ENCODE measurements at regions not wholly inside any gene's neighbourhood (a gene's known extent, or its start where the extent isn't known, plus 50 kb on each side); places are given as distances from the start of the nearest gene placed in this dataset.

DNA sequence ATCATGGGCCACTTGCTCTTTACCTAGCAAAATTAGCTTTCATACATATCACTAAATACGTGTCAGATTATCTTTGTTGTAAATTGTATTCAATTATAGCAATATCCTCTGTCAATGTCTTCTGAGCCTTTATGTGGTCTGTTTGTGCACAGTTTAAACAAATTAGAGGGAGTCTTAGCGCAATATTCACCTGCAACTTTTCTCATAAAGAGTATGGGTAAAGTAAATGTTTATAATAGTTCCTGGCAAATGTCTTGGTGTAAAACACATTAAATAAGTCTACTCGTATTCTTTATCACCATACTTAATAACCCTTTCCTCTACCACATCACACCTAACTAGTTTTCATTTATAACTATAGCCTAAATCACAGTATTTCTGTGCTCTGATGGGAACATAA, 169.0 kb downstream of the PCSK1 start:
- no peak for DNase-seq (ENCODE audit: low read depth in 1 of 2, low spot score in 1 of 2)
- no peak for TF ChIP-seq POLR2AphosphoS5 (IDR thresholded peaks at IDR 0.05; ENCODE audit: low read depth)
- no peak for TF ChIP-seq CTCF (IDR thresholded peaks at IDR 0.05; ENCODE audit: insufficient read depth, low read length)
- no peak for TF ChIP-seq SPI1 (IDR thresholded peaks at IDR 0.05; ENCODE audit: borderline replicate concordance, low read depth)
- TF ChIP-seq GABPA (IDR thresholded peaks at IDR 0.05; ENCODE audit: low read depth), result no peak
- TF ChIP-seq REST (IDR thresholded peaks at IDR 0.05; ENCODE audit: insufficient replicate concordance, low read depth), result no peak
- no peaks in the 10 kb centered on the region for H3K27me3 ChIP-seq (ENCODE audit: insufficient read depth, poor library complexity, severe bottlenecking)
- no peak overlapping the region for H3K4me3 ChIP-seq (replicated peaks; ENCODE audit: insufficient read depth, low read length)
- no peak overlapping the region for H3K27ac ChIP-seq (replicated peaks)

- Histone ChIP-seq H3K27ac (replicated peaks) (no peak overlapping the region), H3K4me3 (replicated peaks; ENCODE audit: insufficient read depth, low read length) (no peak overlapping the region), H3K27me3 (ENCODE audit: insufficient read depth, poor library complexity, severe bottlenecking) (no peaks in the 10 kb centered on the region)
- TF ChIP-seq GABPA (IDR thresholded peaks at IDR 0.05; ENCODE audit: low read depth) (no peak), POLR2AphosphoS5 (IDR thresholded peaks at IDR 0.05; ENCODE audit: low read depth) (no peak)
- DNase-seq (ENCODE audit: low read depth in 1 of 2, low spot score in 1 of 2), result no peak
Observed at GRCh38 chr5:96262105-96262504, 170.9 kb downstream of the PCSK1 start.

DNA sequence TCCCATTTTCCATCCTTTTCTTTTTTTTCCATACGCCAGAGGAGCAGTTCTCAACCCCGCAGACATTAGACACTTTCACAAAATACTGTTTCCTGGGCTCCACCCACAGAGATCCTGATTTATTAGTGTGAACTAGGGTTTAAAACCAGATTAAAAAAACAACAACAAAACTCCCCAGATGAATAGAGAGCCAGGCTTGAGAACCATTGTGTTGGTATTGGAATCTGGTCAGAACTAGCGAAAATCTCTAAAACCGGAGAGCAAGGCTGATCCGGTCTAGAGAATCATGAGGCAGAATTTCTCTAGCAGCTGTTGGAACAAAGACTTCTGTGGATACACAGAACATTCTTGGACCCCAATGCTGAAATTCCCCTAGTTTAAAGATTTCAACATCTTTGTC, 173.0 kb downstream of the PCSK1 start:
- no peak for DNase-seq (ENCODE audit: low read depth in 1 of 2, low spot score in 1 of 2)
- TF ChIP-seq CTCF (IDR thresholded peaks at IDR 0.05; ENCODE audit: insufficient read depth, low read length), result no peak
- TF ChIP-seq POLR2AphosphoS5 (IDR thresholded peaks at IDR 0.05; ENCODE audit: low read depth), result no peak
- TF ChIP-seq GABPA (IDR thresholded peaks at IDR 0.05; ENCODE audit: low read depth), result no peak
- TF ChIP-seq SPI1 (IDR thresholded peaks at IDR 0.05; ENCODE audit: borderline replicate concordance, low read depth), result no peak
- no peak for TF ChIP-seq REST (IDR thresholded peaks at IDR 0.05; ENCODE audit: insufficient replicate concordance, low read depth)
- Histone ChIP-seq H3K27ac (replicated peaks) (no peak overlapping the region), H3K4me3 (replicated peaks; ENCODE audit: insufficient read depth, low read length) (no peak overlapping the region), H3K27me3 (ENCODE audit: insufficient read depth, poor library complexity, severe bottlenecking) (no peaks in the 10 kb centered on the region)

GRCh38 chr5:96259151-96259772, 173.8 kb downstream of the PCSK1 start:
- peak overlapping the region; percentile 32 for H3K27ac ChIP-seq (replicated peaks)
- H3K4me3 ChIP-seq (replicated peaks; ENCODE audit: insufficient read depth, low read length), result no peak overlapping the region
- no peak for TF ChIP-seq GABPA (IDR thresholded peaks at IDR 0.05; ENCODE audit: low read depth)
- no peak for TF ChIP-seq CTCF (IDR thresholded peaks at IDR 0.05; ENCODE audit: insufficient read depth, low read length)
- peak; percentile 74; the same call in 1 of the 2 replicates for TF ChIP-seq SPI1 (IDR thresholded peaks at IDR 0.05; ENCODE audit: borderline replicate concordance, low read depth)
- no peak for TF ChIP-seq POLR2AphosphoS5 (IDR thresholded peaks at IDR 0.05; ENCODE audit: low read depth)
- no peak for TF ChIP-seq REST (IDR thresholded peaks at IDR 0.05; ENCODE audit: insufficient replicate concordance, low read depth)
- peak; percentile 11 to 28 for DNase-seq (ENCODE audit: low read depth in 1 of 2, low spot score in 1 of 2)
- no peaks in the 10 kb centered on the region for H3K27me3 ChIP-seq (ENCODE audit: insufficient read depth, poor library complexity, severe bottlenecking)
